ENCODE measurements at regions not wholly inside any gene's neighbourhood (a gene's known extent, or its start where the extent isn't known, plus 50 kb on each side); places are given as distances from the start of the nearest gene placed in this dataset.

DNA sequence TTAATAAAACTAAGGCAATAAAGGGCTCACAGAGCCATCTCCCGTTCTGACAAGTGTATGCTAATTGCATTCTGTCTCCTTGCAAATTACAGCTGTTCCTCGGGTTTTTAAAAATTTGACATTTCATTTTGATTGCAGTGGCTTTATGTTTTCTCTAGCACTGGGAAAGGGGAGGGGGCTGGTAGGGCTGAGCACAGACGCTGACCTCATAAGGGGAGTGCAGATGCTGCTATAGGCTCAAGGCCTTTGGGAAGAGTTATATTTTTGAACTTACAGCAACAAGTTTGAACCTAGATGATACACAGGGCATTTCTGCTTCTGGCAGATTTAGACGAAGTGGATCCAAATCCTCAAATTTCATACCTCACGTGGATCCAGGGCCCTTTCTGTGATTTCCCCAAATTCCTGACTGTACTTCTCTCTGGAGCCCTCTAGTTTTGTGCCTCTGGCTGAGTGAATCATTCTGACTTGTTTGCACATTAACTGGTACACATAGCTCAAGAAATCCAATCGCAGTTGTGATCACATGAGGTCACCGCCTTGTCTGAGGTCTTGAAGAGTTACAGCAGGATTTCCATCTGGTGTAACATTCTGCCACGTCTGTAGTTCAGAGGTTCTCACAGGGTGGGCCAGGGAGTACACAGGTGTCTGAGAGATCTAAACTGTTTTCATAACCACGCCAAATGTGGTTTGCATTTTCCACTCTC lies 230.3 kb downstream of the C1orf94 start:
- TF ChIP-seq EZH2 (IDR thresholded peaks at IDR 0.05; ENCODE audit: borderline replicate concordance, low read length) = no peak
- TF ChIP-seq, protein P1, sequence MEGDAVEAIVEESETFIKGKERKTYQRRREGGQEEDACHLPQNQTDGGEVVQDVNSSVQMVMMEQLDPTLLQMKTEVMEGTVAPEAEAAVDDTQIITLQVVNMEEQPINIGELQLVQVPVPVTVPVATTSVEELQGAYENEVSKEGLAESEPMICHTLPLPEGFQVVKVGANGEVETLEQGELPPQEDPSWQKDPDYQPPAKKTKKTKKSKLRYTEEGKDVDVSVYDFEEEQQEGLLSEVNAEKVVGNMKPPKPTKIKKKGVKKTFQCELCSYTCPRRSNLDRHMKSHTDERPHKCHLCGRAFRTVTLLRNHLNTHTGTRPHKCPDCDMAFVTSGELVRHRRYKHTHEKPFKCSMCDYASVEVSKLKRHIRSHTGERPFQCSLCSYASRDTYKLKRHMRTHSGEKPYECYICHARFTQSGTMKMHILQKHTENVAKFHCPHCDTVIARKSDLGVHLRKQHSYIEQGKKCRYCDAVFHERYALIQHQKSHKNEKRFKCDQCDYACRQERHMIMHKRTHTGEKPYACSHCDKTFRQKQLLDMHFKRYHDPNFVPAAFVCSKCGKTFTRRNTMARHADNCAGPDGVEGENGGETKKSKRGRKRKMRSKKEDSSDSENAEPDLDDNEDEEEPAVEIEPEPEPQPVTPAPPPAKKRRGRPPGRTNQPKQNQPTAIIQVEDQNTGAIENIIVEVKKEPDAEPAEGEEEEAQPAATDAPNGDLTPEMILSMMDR (IDR thresholded peaks at IDR 0.05; ENCODE audit: low read length) = no peak
